Smooth muscle cell (in vitro differentiated cells): ENCODE measurements at regions not wholly inside any gene's neighbourhood (a gene's known extent, or its start where the extent isn't known, plus 50 kb on each side); places are given as distances from the start of the nearest gene placed in this dataset.

Experiments
- DNase-seq: peaks from one replicate; lab custom pipeline; 2025; ENCODE audit not compliant: unreplicated experiment; lab: John Stamatoyannopoulos, UW
- H2AFZ ChIP-seq: fragments of 200-600 bp; sonication (generic); 2 replicates; pipeline ENCODE4 v1.6.0; 2016; ENCODE audit warnings: antibody characterized with exemption, low read depth, mild to moderate bottlenecking
- H3F3A ChIP-seq: fragments of 200-600 bp; sonication (generic); 2 replicates; pipeline ENCODE4 v1.6.0; 2017; ENCODE audit warnings: antibody characterized with exemption, low read depth
- H3K27ac ChIP-seq: fragments of 200-600 bp; sonication (generic); 2 replicates; pipeline ENCODE4 v1.5.1; 2016; ENCODE audit warnings: low read depth, mild to moderate bottlenecking
- H3K27me3 ChIP-seq: fragments of 200-600 bp; sonication (generic); 2 replicates; pipeline ENCODE4 v1.6.1; 2016; ENCODE audit warnings: low read depth, mild to moderate bottlenecking
- H3K36me3 ChIP-seq: fragments of 200-600 bp; sonication (generic); 2 replicates; pipeline ENCODE4 v1.5.1; 2016; ENCODE audit warnings: low read depth
- H3K4me1 ChIP-seq: fragments of 200-600 bp; sonication (generic); 2 replicates; pipeline ENCODE4 v1.5.1; 2016; ENCODE audit warnings: low read depth
- H3K4me2 ChIP-seq: fragments of 200-600 bp; sonication (generic); 2 replicates; pipeline ENCODE4 v1.6.0; 2016; ENCODE audit warnings: mild to moderate bottlenecking
- H3K4me3 ChIP-seq: fragments of 200-600 bp; sonication (generic); 2 replicates; pipeline ENCODE4 v1.5.1; 2016; ENCODE audit warnings: mild to moderate bottlenecking
- H3K79me2 ChIP-seq: fragments of 200-600 bp; sonication (generic); 2 replicates; pipeline ENCODE4 v1.6.0; 2016; ENCODE audit warnings: low read depth, mild to moderate bottlenecking
- H3K9ac ChIP-seq: fragments of 200-600 bp; sonication (generic); 2 replicates; pipeline ENCODE4 v1.6.0; 2016; ENCODE audit warnings: low read depth
- H3K9me3 ChIP-seq: fragments of 200-600 bp; sonication (generic); replicated peaks from 2 replicates; pipeline ENCODE4 v1.5.1; 2016; ENCODE audit warnings: low read depth
- H4K20me1 ChIP-seq: fragments of 200-600 bp; sonication (generic); 2 replicates; pipeline ENCODE4 v1.6.0; 2016; ENCODE audit warnings: low read depth
- WGBS: methylation state at CpG from one replicate; pipeline ENCODE4 v1.1.7; 2016; ENCODE audit warnings: low lambda C conversion rate; 5-methylcytosine and 5-hydroxymethylcytosine counted together
- TF ChIP-seq, protein P1 (sequence below): fragments of 200-600 bp; sonication (generic); IDR thresholded peaks from 2 replicates; pipeline ENCODE4 v1.5.1; 2017; ENCODE audit warnings: borderline replicate concordance, mild to moderate bottlenecking, antibody characterized with exemption; ENCODE audit not compliant: insufficient read depth, poor library complexity, severe bottlenecking

DNA sequence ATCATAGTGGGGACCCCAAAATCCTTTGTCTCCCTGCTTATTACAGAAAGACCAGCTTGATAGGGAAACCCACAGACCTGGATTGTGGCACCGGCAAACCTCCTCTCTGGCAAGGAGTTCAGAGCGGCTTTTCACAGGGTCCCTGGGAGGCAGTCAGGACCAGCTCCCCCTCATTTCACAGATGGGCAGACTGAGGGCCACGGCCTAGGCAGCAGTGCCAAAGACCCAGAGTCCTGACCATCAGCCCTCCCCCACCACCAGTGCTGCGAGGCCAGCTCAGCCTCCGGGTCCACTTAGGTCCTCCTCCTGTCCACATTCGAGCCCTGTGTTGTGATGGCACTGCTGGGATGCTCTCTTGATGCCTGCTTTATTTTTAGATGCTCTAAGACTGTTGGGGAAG lies 57.2 kb downstream of the CAMK2N1 start:
- no peaks in the 10 kb centered on the region for H3K79me2 ChIP-seq
- H2AFZ ChIP-seq = no peak overlapping the region
- no peak overlapping the region for H3K4me3 ChIP-seq
- no peaks in the 10 kb centered on the region for H3K36me3 ChIP-seq
- no peak overlapping the region for H3K9ac ChIP-seq
- no peaks in the 10 kb centered on the region for H4K20me1 ChIP-seq
- H3K27me3 ChIP-seq = peaks cover 5% of the 10 kb centered on the region
- no peaks in the 10 kb centered on the region for H3F3A ChIP-seq
- no peak overlapping the region for H3K4me2 ChIP-seq
- H3K9me3 ChIP-seq = no peaks in the 10 kb centered on the region
- TF ChIP-seq, protein P1, sequence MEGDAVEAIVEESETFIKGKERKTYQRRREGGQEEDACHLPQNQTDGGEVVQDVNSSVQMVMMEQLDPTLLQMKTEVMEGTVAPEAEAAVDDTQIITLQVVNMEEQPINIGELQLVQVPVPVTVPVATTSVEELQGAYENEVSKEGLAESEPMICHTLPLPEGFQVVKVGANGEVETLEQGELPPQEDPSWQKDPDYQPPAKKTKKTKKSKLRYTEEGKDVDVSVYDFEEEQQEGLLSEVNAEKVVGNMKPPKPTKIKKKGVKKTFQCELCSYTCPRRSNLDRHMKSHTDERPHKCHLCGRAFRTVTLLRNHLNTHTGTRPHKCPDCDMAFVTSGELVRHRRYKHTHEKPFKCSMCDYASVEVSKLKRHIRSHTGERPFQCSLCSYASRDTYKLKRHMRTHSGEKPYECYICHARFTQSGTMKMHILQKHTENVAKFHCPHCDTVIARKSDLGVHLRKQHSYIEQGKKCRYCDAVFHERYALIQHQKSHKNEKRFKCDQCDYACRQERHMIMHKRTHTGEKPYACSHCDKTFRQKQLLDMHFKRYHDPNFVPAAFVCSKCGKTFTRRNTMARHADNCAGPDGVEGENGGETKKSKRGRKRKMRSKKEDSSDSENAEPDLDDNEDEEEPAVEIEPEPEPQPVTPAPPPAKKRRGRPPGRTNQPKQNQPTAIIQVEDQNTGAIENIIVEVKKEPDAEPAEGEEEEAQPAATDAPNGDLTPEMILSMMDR = no peak
- no peak for DNase-seq
- H3K27ac ChIP-seq = no peak overlapping the region
- no peaks in the 10 kb centered on the region for H3K4me1 ChIP-seq
- 87% methylated on average over 6 of the region's 6 CpGs for WGBS

DNA sequence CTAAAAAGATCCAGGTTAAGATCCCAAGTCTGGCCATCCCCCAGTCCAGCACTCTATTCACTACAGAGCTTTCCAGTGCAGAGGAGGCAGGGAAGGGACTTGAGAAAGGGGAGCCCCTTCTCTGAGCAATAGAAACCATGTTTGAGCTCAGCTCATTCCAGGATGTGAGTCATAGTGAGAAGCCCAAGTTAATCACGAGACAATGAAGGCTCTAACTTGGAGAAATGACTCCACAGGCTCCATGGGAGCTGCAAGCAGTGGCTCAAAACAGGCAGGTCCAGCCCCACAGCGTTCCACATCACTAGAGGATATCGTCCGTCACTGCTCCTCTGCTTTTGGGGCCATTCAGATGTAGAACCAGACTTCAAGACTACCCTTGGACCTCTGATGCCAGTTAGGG lies 59.1 kb downstream of the CAMK2N1 start:
- Histone ChIP-seq H3K27ac (peak overlapping the region; percentile 41), H3K9ac (no peak overlapping the region), H3K4me1 (no peaks in the 10 kb centered on the region), H2AFZ (peak overlapping the region; percentile 42), H3F3A (no peaks in the 10 kb centered on the region), H3K4me2 (peak overlapping the region; percentile 60), H3K27me3 (peaks cover 3% of the 10 kb centered on the region), H3K4me3 (no peak overlapping the region), H3K36me3 (no peaks in the 10 kb centered on the region), H4K20me1 (no peaks in the 10 kb centered on the region), H3K79me2 (no peaks in the 10 kb centered on the region), H3K9me3 (no peaks in the 10 kb centered on the region)
- WGBS = 38% methylated on average over 4 of the region's 4 CpGs
- TF ChIP-seq, protein P1 = no peak
- no peak for DNase-seq

DNA sequence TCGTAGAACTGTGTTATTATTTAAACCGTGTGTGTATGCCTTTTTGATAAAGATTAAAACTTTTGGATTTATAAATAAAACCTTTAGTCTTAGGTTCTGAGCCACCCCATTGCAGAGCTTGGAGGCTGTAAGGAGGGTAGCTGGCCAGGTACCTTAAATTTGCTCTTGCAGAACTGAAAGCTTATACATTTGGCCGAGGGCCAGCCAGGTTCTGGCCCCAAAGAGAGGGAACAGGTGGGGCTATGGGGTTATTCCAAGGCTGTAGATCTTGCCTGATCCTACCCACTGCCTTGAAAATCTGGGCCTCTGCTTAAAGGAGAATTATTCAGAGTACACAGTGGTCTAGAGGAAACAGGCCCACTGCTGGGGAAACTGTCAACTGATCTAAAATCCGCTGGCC lies 59.6 kb downstream of the CAMK2N1 start:
- Histone ChIP-seq H3K4me1 (no peaks in the 10 kb centered on the region), H3K36me3 (no peaks in the 10 kb centered on the region), H3K4me2 (peak overlapping the region; percentile 60), H3K79me2 (no peaks in the 10 kb centered on the region), H3K27me3 (no peaks in the 10 kb centered on the region), H3K27ac (peak overlapping the region; percentile 41), H4K20me1 (no peaks in the 10 kb centered on the region), H3K4me3 (no peak overlapping the region), H3K9me3 (no peaks in the 10 kb centered on the region), H2AFZ (no peak overlapping the region), H3F3A (no peaks in the 10 kb centered on the region), H3K9ac (no peak overlapping the region)
- DNase-seq = no peak
- 84% methylated on average over 4 of the region's 4 CpGs for WGBS
- TF ChIP-seq, protein P1 = no peak

DNA sequence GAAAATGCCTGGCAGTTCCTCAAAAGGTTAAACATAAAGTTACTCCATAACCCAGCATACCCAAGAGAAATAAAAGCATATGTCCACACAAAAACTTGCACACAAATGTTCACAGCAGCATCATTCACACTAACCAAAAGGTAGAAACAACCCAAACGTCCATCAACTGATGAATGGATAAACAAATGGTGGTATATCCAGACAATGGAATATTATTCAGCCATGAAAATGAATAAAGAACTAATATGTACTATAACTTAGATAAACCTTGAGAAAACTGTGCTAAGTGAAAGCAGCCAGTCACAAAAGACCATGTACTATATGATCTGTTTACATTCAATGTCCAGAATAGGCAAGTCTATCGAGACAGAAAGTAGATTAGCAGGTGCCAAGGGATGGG lies 60.4 kb downstream of the CAMK2N1 start:
- Histone ChIP-seq H3K79me2 (no peaks in the 10 kb centered on the region), H3K27ac (no peak overlapping the region), H3K9ac (no peak overlapping the region), H3F3A (no peaks in the 10 kb centered on the region), H4K20me1 (no peaks in the 10 kb centered on the region), H3K27me3 (peaks cover 6% of the 10 kb centered on the region), H3K4me3 (no peak overlapping the region), H3K4me2 (no peak overlapping the region), H3K36me3 (no peaks in the 10 kb centered on the region), H2AFZ (no peak overlapping the region), H3K9me3 (no peaks in the 10 kb centered on the region), H3K4me1 (no peaks in the 10 kb centered on the region)
- DNase-seq = no peak
- TF ChIP-seq, protein P1 = no peak
- WGBS = 58% methylated on average over 2 of the region's 2 CpGs
